ENCODE measurements at regions not wholly inside any gene's neighbourhood (a gene's known extent, or its start where the extent isn't known, plus 50 kb on each side); places are given as distances from the start of the nearest gene placed in this dataset.

DNA sequence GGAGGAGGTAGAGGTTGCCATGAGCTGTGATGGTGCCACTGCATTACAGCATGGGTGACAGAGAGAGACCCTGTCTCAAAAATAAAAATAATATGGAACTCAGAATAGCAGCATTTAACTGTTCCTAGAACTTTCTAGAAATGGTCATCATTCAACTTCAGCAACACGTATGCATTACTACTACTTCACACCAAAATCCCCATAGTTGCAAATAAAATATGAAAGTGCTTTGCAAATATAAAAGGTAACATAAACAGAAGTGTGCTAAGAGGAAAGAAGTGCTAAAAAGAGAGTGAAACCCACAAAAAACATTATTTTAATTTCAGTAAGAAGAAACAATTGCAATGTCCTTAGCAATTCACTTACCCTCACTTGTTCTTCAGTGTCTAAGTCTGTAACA is 169.7 kb upstream of the NUDT4 start:
- TF ChIP-seq, protein P1, sequence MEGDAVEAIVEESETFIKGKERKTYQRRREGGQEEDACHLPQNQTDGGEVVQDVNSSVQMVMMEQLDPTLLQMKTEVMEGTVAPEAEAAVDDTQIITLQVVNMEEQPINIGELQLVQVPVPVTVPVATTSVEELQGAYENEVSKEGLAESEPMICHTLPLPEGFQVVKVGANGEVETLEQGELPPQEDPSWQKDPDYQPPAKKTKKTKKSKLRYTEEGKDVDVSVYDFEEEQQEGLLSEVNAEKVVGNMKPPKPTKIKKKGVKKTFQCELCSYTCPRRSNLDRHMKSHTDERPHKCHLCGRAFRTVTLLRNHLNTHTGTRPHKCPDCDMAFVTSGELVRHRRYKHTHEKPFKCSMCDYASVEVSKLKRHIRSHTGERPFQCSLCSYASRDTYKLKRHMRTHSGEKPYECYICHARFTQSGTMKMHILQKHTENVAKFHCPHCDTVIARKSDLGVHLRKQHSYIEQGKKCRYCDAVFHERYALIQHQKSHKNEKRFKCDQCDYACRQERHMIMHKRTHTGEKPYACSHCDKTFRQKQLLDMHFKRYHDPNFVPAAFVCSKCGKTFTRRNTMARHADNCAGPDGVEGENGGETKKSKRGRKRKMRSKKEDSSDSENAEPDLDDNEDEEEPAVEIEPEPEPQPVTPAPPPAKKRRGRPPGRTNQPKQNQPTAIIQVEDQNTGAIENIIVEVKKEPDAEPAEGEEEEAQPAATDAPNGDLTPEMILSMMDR (IDR thresholded peaks at IDR 0.05; ENCODE audit: control insufficient read depth, insufficient read depth, low read depth, low read length, missing control alignments): no peak
- DNase-seq (ENCODE audit: low read depth): no peak
- H3K4me3 ChIP-seq (ENCODE audit: control insufficient read depth, low read depth, low read length): no peak overlapping the region

DNA sequence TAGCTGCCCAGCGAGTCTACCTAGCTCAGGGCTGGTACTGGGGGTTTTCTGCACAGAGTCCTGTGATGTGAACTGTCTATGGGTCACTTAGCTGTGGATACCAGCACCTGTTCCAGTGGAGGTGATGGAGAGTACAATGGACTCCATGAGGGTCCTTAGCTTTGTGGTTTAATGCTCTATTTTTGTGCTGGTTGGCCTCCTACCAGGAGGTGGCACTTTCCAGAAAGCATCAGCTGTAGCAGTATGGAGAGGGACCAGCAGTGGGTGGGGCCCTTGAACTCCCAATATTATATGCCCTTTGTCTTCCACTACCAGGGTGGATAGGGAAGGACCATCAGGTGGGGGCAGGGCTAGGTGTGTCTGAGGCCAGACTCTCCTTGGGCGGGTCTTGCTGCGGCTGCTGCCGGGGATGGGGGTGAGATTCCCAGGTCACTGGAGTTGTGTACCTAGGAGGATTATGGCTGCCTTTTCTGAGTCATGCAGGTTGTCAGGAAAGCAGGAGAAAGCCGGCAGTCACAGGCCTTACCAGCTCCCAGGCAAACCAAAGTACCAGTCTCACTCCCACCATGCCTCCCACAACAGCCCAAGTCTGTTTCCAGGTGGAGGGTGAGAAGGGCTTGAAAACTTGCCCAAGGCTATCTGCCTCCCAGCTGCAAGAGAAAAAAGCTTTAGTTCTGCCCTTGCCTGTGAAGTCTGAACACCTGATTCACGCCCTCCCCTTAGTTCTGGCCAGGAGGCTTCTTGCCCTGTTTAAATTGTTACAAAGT is 163.0 kb upstream of the NUDT4 start:
- TF ChIP-seq, protein P1 (IDR thresholded peaks at IDR 0.05; ENCODE audit: control insufficient read depth, insufficient read depth, low read depth, low read length, missing control alignments): no peak
- H3K4me3 ChIP-seq (ENCODE audit: control insufficient read depth, low read depth, low read length): no peak overlapping the region
- DNase-seq (ENCODE audit: low read depth): no peak

DNA sequence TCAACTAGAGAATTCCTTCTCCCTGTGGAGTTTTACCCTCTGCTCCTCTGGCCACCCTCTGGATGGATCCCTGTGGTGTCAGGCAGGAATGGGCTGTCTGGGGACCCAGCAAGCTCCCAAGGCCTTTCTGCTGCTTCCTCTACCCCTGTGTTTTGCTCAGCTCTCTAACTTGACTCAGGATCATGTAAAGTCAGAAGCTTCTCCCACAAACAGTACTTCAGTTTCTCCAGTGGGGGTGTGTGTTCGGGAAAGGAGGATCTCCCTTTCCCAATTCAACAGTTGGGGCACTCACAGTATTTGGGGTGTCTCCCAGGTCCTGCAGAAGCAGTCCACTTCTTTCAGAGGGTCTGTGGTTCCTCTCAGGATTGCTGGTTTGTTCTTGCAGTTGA is 162.4 kb upstream of the NUDT4 start:
- TF ChIP-seq, protein P1 (IDR thresholded peaks at IDR 0.05; ENCODE audit: control insufficient read depth, insufficient read depth, low read depth, low read length, missing control alignments): no peak
- no peak overlapping the region for H3K4me3 ChIP-seq (ENCODE audit: control insufficient read depth, low read depth, low read length)
- no peak for DNase-seq (ENCODE audit: low read depth)

DNA sequence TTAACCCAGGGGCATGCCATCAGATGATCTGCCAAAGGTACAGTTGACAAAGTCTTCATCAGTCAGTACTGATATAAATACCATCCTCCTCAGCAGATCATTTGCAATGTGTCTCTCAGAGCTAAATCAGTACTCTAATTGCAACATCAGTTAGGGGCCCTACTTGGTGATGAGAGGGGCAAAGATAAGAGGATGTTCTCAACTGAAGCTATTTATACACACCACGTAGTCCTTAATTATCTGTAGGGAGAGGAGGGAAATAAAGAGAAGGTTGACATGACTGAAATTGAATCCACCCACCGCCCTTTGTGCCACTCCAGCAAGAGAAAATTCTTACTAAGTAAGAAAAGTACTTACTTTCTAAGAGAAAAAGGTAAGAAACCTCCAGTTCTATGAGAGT is 157.8 kb upstream of the NUDT4 start:
- no peak for DNase-seq (ENCODE audit: low read depth)
- H3K4me3 ChIP-seq (ENCODE audit: control insufficient read depth, low read depth, low read length): no peak overlapping the region
- TF ChIP-seq, protein P1 (IDR thresholded peaks at IDR 0.05; ENCODE audit: control insufficient read depth, insufficient read depth, low read depth, low read length, missing control alignments): no peak

DNA sequence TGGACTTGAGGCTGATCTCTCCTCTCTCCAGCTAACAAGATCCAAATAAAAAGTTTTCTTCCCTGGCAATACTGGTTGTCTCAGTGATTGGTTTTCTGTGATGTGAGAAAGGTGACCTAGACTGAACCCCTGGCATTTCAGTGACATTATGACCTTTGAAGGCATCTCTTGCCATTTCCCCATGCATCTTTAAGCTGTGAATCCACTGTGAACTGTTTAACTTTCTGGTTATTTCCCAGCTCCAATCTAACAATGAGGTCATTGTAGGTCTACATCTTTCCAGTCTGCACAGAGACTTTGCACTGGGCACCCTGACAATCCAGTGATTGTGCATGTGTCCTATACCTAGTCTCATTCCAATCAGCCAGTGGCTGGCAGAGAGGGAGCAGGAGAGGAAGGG is 155.9 kb upstream of the NUDT4 start:
- DNase-seq (ENCODE audit: low read depth): no peak
- TF ChIP-seq, protein P1 (IDR thresholded peaks at IDR 0.05; ENCODE audit: control insufficient read depth, insufficient read depth, low read depth, low read length, missing control alignments): no peak
- H3K4me3 ChIP-seq (ENCODE audit: control insufficient read depth, low read depth, low read length): no peak overlapping the region

DNA sequence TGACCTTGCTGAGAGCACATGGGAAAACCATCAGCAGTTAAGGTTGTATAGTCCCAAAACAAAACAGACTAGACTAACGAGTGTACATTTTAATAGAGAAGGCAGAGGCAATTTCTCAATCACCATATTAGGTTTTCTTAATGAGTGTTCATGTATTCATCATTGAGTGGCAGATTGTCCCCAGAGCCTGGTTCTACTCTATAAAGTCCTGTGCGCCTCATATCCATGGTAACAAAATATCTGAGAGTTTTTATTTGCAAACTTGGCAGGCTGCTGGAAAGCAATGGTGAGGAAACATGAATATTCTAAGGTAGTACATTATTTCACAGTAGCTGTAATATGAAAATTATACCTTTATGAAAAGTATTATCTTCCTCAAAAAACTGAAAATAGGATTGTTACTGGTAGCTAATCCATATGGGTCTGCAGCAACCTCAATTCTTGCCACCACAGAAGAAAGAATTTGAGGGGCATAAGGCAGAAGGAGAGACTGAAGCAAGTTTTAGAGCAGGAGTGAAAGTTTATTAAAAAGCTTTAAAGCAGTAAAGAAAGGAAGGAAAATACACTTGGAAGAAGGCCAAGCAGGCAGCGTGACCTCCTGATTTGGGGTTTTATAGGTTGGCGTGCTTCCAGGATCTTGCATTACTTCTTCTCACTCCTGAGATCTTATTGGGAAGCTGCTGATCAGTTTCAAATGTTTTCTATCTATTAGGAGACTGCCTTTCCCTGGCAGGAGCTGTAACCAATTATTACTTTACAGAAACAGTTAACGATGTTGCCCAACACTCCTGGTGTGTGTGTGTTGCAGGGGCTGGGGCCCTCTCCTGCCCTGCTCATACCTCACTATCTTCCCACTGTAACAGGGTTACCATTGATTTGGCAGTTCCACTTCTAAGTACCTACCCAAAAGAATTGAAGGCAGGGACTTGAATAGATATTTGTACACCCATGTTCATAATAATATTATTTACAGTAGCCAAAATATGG is 154.0 kb upstream of the NUDT4 start:
- TF ChIP-seq, protein P1 (IDR thresholded peaks at IDR 0.05; ENCODE audit: control insufficient read depth, insufficient read depth, low read depth, low read length, missing control alignments): no peak

More for the DNA sequence above, 154.0 kb upstream of the NUDT4 start:
- no peak for DNase-seq (ENCODE audit: low read depth)
- no peak overlapping the region for H3K4me3 ChIP-seq (ENCODE audit: control insufficient read depth, low read depth, low read length)
